Ovary (tissue), 3 donors: ENCODE measurements at regions not wholly inside any gene's neighbourhood (a gene's known extent, or its start where the extent isn't known, plus 50 kb on each side); places are given as distances from the start of the nearest gene placed in this dataset.

Experiments
- EP300 ChIP-seq: sonication (generic); formaldehyde crosslinking; IDR thresholded peaks from one replicate; pipeline ENCODE4 v1.6.1; 2017; ENCODE audit warnings: antibody characterized with exemption
- POLR2A ChIP-seq: fragments of 450-650 bp; IDR thresholded peaks from one replicate; pipeline ENCODE4 v1.6.1; 2017; ENCODE audit warnings: antibody characterized with exemption, mild to moderate bottlenecking, moderate library complexity
- TF ChIP-seq, protein P1 (sequence below), 3 donors: fragments of 450-650 bp in 2 of 3; fragments of 200-600 bp in 1 of 3; IDR thresholded peaks; one replicate each; pipeline versions ENCODE4 v1.5.1 to v1.8.0; 2016 to 2022; ENCODE audit warnings: antibody characterized with exemption in 3 of 3, mild to moderate bottlenecking in 1 of 3
- donor health status: DM: no; HTN: no; CAD: no.

- no peak for TF ChIP-seq POLR2A
- TF ChIP-seq, protein P1, sequence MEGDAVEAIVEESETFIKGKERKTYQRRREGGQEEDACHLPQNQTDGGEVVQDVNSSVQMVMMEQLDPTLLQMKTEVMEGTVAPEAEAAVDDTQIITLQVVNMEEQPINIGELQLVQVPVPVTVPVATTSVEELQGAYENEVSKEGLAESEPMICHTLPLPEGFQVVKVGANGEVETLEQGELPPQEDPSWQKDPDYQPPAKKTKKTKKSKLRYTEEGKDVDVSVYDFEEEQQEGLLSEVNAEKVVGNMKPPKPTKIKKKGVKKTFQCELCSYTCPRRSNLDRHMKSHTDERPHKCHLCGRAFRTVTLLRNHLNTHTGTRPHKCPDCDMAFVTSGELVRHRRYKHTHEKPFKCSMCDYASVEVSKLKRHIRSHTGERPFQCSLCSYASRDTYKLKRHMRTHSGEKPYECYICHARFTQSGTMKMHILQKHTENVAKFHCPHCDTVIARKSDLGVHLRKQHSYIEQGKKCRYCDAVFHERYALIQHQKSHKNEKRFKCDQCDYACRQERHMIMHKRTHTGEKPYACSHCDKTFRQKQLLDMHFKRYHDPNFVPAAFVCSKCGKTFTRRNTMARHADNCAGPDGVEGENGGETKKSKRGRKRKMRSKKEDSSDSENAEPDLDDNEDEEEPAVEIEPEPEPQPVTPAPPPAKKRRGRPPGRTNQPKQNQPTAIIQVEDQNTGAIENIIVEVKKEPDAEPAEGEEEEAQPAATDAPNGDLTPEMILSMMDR (IDR thresholded peaks at IDR 0.05): no peak
- TF ChIP-seq EP300: no peak
Measured at GRCh38 chr5:128703322-128703721, 165.3 kb upstream of the FBN2 start.
